Mucosa of gallbladder (tissue), 1 donor: ENCODE measurements at regions not wholly inside any gene's neighbourhood (a gene's known extent, or its start where the extent isn't known, plus 50 kb on each side); places are given as distances from the start of the nearest gene placed in this dataset.
A peak's percentile ranks its signal among the peaks of the same experiment; 100 is the strongest.
"Not testable (repeated sequence)": the region's sequence is repeated elsewhere in the genome, so short reads cannot be mapped to it uniquely, and the experiment has no call there.

Experiments
- DNase-seq: peaks from one replicate; pipeline ENCODE4 v3.0.0-alpha.2; 2020; ENCODE audit warnings: low spot score
- donor health status: DM: no; HTN: no; CAD: no.

GRCh38 chr5:66413931-66414330 is 182.3 kb upstream of the MAST4 start:
- DNase-seq, result no peak

DNA sequence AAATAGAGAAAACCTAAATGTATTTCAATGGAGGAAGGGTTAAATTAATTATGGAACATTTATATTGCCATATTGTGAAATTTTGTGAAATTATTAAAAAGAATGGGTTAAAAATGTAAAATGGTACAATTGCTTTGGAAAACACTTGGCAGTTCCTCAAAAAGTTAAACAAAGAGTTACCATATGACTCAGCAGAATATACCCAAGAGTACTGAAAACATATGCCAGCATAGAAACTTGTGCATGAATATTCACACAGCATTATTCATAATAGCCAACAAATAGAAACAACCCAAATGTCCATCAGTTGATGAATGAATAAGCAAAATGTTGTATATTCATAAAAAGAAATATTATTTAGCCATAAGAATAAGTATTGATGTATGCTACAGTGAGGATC is 181.0 kb upstream of the MAST4 start:
- DNase-seq, result no peak

- DNase-seq, result no peak
Observed at GRCh38 chr5:66416698-66417097, 179.5 kb upstream of the MAST4 start.

GRCh38 chr5:66417781-66418180 is 178.4 kb upstream of the MAST4 start:
- no peak for DNase-seq

DNA sequence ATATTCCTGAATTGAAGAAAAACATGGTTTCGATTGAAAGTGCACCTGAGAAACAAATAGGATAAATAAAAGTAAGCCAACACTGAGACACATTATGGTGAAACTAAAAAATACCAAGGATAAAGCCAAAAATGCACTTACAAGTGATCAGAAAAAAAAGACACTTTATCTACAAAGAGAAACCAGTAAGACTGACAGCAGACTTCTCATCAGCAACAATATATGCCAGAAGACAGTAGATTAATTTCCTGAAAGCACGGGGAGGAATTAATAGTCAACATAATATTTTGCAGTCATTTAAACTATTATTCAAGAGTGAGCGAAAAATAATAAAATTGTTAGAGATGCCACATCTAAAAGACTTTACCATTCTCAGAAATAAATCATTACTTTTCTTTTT is 172.7 kb upstream of the MAST4 start:
- no peak for DNase-seq

DNA sequence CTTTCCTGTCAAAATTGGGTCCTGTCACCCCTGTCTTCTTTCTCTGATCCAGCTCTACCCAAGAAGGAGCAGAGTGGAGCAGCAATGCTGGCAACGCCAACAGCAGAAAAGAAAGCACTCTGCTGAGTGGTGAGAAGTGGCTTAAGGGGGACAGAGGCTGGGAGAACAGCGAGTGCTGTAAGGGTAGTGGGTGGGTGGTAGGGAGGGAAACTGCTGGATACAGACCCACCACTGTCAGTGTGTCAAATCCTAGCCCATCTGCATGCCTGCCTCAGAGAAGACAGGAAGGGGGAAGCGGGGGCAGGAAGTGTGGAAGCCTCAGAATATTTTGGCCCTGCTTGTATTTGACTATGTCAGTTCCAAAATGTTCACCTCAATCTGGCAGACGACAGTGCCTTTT is 170.4 kb upstream of the MAST4 start:
- no peak for DNase-seq

GRCh38 chr5:66426259-66427138 is 169.7 kb upstream of the MAST4 start:
- DNase-seq, result no peak

GRCh38 chr5:66427139-66427442 is 169.1 kb upstream of the MAST4 start:
- no peak for DNase-seq

DNA sequence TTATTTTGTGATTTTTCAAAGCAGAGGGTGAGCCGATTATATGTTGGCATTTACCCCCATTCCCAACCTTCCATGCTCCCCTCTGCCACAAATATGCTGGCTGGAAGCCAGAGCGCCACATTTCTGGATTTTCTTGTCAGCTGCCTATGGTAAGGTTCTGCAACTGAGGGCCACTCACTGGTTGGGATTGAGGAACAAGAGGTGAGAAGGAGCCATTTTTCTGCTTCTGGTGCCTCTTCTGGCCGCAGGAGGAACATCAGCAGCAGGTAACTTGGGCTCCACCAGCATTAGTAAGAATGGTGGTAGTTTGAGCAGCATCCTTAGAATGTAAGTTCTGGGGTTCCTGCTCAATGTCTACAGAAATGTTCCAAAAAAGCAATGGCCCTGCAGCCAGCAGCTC is 159.5 kb upstream of the MAST4 start:
- DNase-seq, result no peak

DNA sequence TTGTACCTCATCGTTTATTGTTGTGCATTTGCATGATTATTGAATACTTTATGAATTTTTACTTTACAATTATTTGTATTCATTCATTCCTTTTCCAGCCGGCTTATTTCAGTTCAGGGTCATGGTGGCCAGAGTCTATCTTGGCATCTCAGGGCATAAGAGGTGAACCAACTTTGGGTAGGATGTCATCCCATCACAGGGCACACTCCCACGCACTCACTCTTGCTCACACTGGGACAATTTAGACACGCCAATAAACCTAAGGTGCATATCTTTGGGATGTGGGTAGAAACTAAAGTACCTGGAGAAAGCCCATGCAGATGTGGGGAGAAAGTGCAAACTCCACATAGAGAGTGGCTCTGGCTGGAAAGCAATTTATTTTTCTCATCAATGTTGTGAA is 158.1 kb upstream of the MAST4 start:
- no peak for DNase-seq

GRCh38 chr5:66438696-66439095 is 157.5 kb upstream of the MAST4 start:
- no peak for DNase-seq

- peak; percentile 45 for DNase-seq
Observed at GRCh38 chr5:66440202-66440680, 156.0 kb upstream of the MAST4 start.

DNA sequence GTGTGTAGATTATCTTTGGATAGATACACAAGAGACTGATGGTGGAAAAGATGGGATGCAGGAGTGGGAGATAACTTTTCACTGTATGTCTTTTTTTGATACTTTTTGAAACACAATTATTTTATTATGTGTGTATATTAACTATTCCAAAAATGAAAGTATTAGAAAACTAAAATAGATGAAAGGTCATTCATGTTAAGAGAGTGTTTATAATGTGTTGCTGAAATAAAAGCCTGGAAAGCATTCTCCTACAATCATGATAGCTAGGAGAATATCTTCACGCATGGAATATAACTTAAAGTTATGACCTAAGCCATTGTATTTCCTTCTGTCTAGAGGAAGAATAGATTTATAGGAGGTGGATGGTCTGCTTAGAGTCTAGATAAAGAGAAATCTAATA is 154.8 kb upstream of the MAST4 start:
- DNase-seq, result no peak

- DNase-seq, result peak; percentile 51
Observed at GRCh38 chr5:66442951-66443445, 153.2 kb upstream of the MAST4 start.

DNA sequence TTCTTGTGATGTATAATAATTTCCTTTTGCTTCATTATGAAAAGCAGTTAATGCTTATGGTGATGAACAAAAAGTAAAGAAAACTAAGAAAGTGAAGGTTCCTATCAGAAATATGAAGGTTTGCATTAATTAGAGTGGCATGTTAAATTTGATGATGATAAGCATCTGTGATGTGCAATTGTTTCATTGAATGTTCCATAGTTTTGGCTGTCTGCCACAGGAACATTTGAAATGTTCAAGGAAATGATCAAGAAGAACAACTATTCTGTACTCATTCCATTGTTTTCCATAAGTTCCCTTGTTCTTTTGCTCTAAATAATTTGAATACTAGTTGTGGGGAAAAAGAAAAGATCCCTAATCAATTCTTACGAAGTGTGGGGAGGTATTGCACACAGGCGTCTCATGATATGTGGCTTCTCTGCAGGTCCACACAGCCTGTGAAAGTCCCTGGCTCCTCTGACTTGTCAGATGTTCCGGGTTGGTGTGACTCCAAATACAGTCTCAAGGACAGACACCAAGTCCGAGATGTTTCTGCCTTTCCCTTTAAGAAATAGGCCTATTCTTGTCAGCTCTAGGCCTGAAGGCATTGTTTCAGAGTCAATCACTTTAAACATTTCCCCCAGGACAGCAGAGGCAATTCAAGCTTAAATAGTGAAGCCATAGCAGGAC is 152.6 kb upstream of the MAST4 start:
- no peak for DNase-seq

GRCh38 chr5:66448070-66448469 is 148.1 kb upstream of the MAST4 start:
- not testable (repeated sequence) for DNase-seq

DNA sequence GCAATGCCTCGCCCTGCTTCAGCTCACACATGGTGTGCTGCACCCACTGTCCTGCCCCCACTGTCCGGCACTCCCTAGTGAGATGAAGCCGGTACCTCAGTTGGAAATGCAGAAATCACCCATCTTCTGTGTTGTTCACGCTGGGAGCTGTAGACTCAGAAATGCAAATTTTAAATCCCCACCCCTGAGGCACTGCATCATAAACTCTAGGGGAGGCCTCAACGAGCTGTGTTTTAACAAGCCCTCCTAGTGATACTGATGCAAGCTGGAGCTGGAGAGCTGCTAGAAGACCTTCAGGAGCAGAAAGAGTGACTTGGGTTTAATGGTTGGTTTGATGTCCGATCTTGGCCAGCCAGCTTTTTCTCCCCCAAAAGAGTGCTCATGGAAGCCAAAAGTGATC is 146.0 kb upstream of the MAST4 start:
- no peak for DNase-seq

- no peak for DNase-seq
Observed at GRCh38 chr5:66450988-66451387, 145.2 kb upstream of the MAST4 start.

DNA sequence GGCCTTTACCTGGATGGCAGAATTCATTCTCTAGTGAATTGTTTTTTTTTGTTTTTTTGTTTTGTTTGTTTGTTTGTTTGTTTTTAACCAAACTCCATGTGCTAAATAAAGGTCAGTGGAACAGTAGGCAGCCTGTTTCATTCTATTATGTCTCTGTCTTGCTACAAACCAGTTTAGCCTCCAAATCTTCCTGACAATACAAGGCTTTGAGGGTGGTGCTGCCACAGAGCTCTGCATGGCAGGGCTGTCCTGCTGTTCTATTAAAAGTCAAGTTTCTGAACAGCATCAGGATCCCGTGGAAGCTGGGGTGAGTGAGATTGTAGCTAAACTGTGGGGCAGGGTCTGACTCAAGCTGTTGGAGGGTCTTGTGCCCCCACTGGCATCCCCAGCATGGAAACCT is 144.1 kb upstream of the MAST4 start:
- DNase-seq, result no peak

DNA sequence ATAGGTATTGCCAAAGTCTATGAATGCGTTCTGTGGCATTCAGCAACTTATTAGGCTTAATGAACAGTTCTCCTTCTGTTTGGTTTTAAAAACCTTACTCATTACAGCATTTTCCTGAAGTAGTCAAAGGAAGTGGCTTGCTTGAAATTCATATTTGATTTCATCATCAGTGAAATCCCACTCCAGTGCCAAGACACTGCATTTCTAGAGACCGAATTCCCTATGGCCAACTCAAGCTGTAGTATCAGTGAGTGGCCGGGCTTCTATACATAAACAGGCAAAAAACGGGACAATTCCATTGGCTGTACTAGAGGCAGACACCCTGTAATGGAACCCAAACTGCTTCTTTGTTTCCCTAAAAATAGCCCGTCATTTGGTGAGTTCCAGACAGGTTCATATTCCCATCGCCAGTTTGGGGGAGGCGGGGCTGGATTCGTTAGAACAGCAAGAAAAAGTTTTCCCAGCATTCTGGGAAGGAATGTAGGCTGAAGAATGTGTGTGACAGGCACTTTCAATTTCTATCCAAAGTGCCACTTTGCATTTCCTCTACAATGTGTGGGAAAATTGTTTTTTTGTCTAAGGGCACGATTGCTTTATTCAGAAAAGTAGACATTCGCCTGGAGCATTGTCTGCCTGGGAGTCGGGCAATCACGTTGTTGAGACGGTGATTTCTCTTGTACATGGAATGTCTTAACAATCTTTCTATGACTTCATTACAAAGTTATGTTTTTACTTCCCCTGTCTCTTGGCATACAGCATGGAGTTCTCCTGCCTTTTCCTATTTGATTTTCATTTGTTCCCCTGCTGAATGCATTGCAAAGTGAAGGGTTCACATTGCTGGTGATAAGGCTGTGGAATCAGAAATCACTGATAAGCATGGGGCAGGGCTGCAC is 141.8 kb upstream of the MAST4 start:
- DNase-seq, result no peak

GRCh38 chr5:66459728-66460127 is 136.5 kb upstream of the MAST4 start:
- no peak for DNase-seq

DNA sequence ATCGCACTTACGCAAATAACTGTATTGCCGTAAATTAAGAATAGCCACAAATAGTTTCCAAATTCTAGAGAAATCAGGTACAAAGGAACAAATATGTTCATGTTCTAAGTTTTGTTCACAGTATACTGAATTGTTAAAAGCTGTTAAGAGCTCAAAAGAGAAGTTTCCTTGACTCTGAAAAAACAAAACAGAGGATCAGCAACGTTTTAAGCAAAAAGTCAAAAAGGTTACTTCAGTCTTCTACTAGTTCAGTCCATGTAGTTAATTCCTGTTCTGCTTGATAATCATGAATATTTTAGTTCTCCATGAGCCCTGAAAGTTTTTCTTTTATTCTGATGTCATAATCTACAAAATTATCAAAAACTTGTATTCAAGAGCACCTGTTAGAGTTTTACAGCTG is 128.6 kb upstream of the MAST4 start:
- no peak for DNase-seq
